Tibial artery (tissue), 4 donors: ENCODE measurements at regions not wholly inside any gene's neighbourhood (a gene's known extent, or its start where the extent isn't known, plus 50 kb on each side); places are given as distances from the start of the nearest gene placed in this dataset.

Experiments used
- DNase-seq, 2 donors: peaks; one replicate each; pipeline ENCODE4 v3.0.0-alpha.2; 2019
- H3K27ac ChIP-seq, 2 donors: fragments of 200-600 bp; sonication (generic) in 1 of 2; 1 replicate in 1 of 2; 2 replicates in 1 of 2; pipeline ENCODE4 v1.5.1; 2018 to 2019; ENCODE audit warnings: mild to moderate bottlenecking in 1 of 2
- H3K27me3 ChIP-seq, 2 donors: fragments of 200-600 bp; sonication (generic) in 1 of 2; one replicate each; pipeline versions ENCODE4 v1.5.1 to v1.6.0; 2016 to 2019
- H3K36me3 ChIP-seq, 3 donors: fragments of 200-600 bp; sonication (generic) in 2 of 3; one replicate each; pipeline ENCODE4 v1.5.1; 2016 to 2019; ENCODE audit warnings: mild to moderate bottlenecking in 2 of 3
- H3K4me1 ChIP-seq, 4 donors: fragments of 200-600 bp; sonication (generic) in 2 of 4; 1 replicate in 3 of 4; 2 replicates in 1 of 4; pipeline ENCODE4 v1.5.1; 2016 to 2019
- H3K4me3 ChIP-seq, 2 donors: fragments of 200-600 bp; sonication (generic) in 1 of 2; 1 replicate in 1 of 2; 2 replicates in 1 of 2; pipeline ENCODE4 v1.5.1; 2018 to 2019; ENCODE audit warnings: mild to moderate bottlenecking in 2 of 2
- H3K9me3 ChIP-seq, 3 donors: fragments of 200-600 bp; sonication (generic) in 1 of 3; one replicate each; pipeline ENCODE4 v1.5.1; 2016 to 2019
- intact Hi-C: fragments of 100-400 bp; cut with DNase I; formaldehyde crosslinking; loops from one replicate; pipeline ENCODE4 v1.15.0; 2023; ENCODE audit warnings: low total_unique reads
- TF ChIP-seq, protein P1 (sequence below), 2 experiments: fragments of 200-600 bp in 1 of 2; fragments of 450-650 bp in 1 of 2; IDR thresholded peaks; one replicate each; pipeline ENCODE4 v1.5.1; 2017 to 2019; ENCODE audit warnings: antibody characterized with exemption in 2 of 2, mild to moderate bottlenecking in 1 of 2, moderate library complexity in 1 of 2

DNA sequence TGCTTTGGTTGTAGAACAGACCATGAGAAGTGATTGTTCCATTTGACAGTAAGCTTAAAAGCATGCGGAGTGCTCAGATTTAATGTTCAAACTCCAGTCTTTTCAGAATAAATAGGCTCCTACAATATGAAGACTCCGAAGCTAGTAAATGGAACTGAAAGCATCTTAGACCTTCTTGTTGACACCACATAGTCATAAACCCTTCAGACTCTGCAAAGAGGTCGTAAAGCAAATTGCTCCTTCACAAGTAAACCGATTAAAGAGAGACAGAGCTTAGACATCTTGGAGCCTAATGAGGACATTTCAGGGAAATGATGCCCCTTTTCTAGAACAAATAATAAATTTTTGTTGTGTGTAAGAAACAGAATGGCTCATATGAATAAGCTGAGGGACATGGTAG lies 511.0 kb upstream of the RIOK2 start:
- H3K4me3 ChIP-seq = no peak overlapping the region
- TF ChIP-seq, protein P1, sequence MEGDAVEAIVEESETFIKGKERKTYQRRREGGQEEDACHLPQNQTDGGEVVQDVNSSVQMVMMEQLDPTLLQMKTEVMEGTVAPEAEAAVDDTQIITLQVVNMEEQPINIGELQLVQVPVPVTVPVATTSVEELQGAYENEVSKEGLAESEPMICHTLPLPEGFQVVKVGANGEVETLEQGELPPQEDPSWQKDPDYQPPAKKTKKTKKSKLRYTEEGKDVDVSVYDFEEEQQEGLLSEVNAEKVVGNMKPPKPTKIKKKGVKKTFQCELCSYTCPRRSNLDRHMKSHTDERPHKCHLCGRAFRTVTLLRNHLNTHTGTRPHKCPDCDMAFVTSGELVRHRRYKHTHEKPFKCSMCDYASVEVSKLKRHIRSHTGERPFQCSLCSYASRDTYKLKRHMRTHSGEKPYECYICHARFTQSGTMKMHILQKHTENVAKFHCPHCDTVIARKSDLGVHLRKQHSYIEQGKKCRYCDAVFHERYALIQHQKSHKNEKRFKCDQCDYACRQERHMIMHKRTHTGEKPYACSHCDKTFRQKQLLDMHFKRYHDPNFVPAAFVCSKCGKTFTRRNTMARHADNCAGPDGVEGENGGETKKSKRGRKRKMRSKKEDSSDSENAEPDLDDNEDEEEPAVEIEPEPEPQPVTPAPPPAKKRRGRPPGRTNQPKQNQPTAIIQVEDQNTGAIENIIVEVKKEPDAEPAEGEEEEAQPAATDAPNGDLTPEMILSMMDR (IDR thresholded peaks at IDR 0.05) = no peak
- H3K27me3 ChIP-seq = no peaks in the 10 kb centered on the region
- intact Hi-C loops = no loop called here
- H3K27ac ChIP-seq = no peak overlapping the region
- H3K9me3 ChIP-seq = no peaks in the 10 kb centered on the region
- DNase-seq = no peak
- no peaks in the 10 kb centered on the region for H3K36me3 ChIP-seq
- no peaks in the 10 kb centered on the region for H3K4me1 ChIP-seq

GRCh38 chr5:97714424-97714823 lies 531.4 kb upstream of the RIOK2 start:
- intact Hi-C loops = no loop called here
- Histone ChIP-seq H3K27me3 (no peaks in the 10 kb centered on the region), H3K4me1 (no peaks in the 10 kb centered on the region), H3K4me3 (no peak overlapping the region), H3K9me3 (no peaks in the 10 kb centered on the region), H3K36me3 (no peaks in the 10 kb centered on the region), H3K27ac (no peak overlapping the region)
- no peak for DNase-seq
- TF ChIP-seq, protein P1 (IDR thresholded peaks at IDR 0.05) = no peak

DNA sequence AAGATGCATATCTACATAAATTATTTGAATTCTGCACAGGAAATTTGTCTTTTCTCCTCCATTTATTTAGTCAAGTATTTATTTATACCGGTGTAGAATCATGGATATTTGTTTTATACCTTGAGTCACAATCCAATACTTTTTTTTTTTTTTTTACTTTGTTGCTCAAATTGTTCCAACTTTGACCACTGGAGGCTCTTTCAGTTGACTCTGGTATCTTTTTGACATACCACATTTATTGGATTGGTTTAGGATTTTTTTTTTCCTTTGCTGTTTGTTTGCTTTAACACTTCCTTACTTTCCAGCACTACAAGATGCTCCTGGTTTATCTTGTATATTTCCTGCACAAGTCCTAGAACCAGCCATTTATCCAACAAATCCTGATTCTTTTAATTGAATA lies 543.1 kb upstream of the RIOK2 start:
- no peaks in the 10 kb centered on the region for H3K4me1 ChIP-seq
- no peaks in the 10 kb centered on the region for H3K36me3 ChIP-seq
- no peak overlapping the region for H3K27ac ChIP-seq
- no peak for DNase-seq
- no peaks in the 10 kb centered on the region for H3K27me3 ChIP-seq
- TF ChIP-seq, protein P1 (IDR thresholded peaks at IDR 0.05) = no peak
- intact Hi-C loops = no loop called here
- H3K4me3 ChIP-seq = no peak overlapping the region
- H3K9me3 ChIP-seq = no peaks in the 10 kb centered on the region

DNA sequence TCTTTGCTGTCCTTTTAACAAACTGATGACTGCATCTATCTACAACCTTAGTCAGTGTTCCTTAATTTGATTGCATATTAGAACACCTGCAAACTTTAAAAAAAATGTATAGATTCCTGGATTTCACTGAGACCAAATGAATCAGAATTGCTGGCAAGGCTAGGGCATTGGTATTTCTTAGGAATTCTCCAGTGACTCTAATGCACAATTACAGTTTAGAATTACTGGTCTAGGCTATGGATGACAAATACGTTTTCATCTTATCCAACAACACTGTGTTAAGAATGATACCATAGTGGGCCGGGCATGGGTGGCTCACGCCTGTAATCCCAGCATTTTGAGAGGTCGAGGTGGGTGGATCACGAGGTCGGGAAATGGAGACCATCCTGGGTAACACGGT lies 545.9 kb upstream of the RIOK2 start:
- intact Hi-C loops = no loop called here
- no peak for DNase-seq
- H3K9me3 ChIP-seq = no peaks in the 10 kb centered on the region
- TF ChIP-seq, protein P1 (IDR thresholded peaks at IDR 0.05) = no peak
- H3K36me3 ChIP-seq = no peaks in the 10 kb centered on the region
- H3K27me3 ChIP-seq = no peaks in the 10 kb centered on the region
- no peaks in the 10 kb centered on the region for H3K4me1 ChIP-seq
- no peak overlapping the region for H3K4me3 ChIP-seq
- H3K27ac ChIP-seq = no peak overlapping the region

- intact Hi-C loops = no loop called here
Measured at GRCh38 chr5:97729938-97730337, 546.9 kb upstream of the RIOK2 start.

More at GRCh38 chr5:97729938-97730337, 546.9 kb upstream of the RIOK2 start:
- DNase-seq = no peak
- Histone ChIP-seq H3K27me3 (no peaks in the 10 kb centered on the region), H3K4me1 (no peaks in the 10 kb centered on the region), H3K9me3 (no peaks in the 10 kb centered on the region), H3K27ac (no peak overlapping the region), H3K4me3 (no peak overlapping the region), H3K36me3 (no peaks in the 10 kb centered on the region)
- TF ChIP-seq, protein P1 (IDR thresholded peaks at IDR 0.05) = no peak
